EL (cell line): ENCODE measurements at regions not wholly inside any gene's neighbourhood (a gene's known extent, or its start where the extent isn't known, plus 50 kb on each side); places are given as distances from the start of the nearest gene placed in this dataset.

Source experiments
- DNase-seq: peaks from one replicate; pipeline ENCODE4 v3.0.0-alpha.2; 2016

DNA sequence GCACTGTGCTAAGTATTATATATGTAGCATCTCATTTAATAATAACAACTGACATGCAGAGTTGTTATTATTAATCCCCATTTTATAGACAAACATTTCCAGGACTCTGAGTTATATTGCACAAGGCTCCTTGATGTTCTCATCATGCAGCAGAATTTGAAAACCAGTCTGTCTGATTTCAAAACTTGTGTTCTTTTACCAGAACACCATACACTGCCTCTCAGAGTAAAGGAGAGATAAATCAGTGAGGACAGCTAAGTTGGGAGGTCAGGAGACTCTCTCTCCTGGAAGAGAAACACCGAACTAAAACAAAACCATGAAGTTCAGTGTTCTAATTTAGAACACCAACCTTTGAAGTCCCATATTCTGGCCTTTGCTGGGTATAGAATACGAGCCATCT is 92.7 kb upstream of the TNC start:
- no peak for DNase-seq

DNA sequence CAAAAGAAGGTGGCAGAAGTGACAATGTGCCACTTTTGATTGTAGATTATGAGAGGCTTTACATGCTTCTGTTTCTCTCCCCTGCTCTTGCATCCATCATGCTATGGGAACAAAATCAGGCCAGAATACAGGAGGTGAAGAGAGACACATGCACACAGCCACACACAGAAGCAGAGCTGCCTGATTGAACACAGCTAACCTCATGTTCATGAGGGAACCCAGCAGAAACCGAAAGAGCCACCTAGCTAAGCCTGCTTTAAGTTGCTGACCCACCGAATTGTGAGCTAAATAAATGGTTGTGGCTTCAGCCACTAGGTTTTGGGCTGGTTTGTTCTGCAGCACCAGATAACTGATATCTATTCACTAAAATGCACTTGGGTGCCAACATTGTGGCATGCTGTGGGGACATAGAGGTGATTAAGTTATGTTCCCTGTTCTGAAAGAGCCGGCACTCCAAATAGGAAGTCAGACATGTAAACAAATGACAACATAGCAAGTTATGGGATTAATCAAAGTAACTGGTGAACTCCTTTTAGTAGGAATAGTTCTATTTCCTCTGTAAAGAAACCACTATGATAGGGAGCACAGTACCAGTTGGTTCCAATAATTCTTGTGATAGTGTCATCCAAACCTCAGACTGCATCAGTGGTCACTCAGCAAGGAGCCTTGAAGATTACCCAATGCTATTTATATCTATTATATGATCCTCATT is 93.6 kb upstream of the TNC start:
- peak; percentile 66 for DNase-seq

DNA sequence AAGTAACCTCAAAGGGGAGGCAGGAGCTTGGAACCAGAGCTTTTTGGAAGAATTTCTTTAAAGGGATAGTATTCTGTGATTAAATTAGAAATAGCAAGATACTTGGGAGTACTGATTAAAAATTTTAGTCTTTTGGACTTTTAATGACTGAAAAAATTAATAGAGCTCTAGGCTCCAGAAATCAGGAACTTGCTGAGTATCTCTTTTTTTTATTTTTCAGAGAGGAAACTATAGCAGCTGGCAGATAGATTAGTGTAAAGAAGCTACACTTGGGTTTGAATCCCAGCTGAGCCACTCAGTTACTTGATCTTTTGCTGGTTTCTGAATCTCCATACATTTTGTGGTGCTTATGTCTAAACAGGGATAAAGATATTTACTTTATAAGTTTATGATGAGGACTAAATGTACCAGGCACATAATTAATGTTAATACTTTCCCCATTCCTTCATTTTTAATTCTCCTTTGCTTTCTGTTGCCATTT is 94.2 kb upstream of the TNC start:
- no peak for DNase-seq

DNA sequence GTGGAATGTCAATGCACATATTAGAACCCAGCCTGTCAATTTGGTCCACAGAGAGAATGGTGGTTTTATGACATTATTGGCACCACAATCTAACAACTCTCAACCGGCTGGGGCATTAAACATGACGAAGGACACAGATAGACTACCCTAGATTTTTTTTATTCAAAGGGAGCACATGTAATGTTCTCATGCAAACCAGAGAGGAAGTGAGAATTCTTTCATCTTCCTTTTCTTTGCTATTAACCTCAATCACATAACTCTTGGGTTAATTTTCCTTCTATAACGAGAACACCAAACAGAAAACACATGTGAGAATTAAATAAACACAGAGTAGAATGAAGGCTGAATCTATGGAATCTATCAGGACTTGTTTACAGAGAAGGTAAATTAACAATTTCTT is 94.9 kb upstream of the TNC start:
- no peak for DNase-seq

DNA sequence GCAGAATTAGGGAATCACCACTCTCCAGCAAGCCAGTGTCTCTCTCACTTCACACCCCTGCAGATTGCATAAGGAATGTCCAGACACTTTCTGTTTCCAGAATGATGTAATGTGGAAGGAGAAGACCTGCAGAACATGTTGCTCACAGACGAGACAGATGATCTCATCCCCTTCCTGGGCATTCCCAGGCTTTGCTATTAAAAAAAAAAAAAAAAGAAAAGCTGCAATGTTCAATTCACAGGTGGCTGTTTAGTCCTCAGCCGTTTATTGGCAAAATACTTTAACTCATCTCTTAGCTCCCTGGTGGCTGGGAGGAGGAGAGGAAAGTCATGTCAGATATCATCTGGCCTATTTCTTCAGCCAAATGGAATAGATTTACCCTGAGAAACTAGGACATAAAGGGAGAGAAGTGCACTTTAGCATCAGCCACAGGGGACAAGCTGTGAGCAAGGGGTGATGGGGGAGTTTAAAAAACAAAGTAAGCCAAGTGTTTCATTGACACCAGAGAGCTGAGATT is 95.9 kb upstream of the TNC start:
- peak; percentile 89 for DNase-seq

DNA sequence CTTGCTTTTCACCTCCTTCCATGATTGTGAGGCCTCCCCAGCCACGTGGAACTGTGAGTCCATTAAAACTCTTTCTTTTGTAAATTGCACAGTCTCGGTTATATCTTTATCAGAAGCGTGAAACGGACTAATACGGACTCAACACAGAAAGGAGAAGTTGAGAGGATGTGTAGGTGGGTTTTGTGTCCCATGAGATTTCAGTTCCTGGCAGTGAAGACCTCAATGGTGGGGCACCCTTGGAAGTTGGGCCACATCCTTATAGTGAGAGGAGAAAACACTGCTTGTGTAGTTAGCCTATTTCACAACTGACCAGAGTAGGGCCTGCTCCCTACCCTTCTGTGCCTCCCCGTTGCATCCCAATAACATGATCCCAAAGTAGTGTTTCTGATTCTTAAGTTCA is 98.9 kb upstream of the TNC start:
- no peak for DNase-seq

DNA sequence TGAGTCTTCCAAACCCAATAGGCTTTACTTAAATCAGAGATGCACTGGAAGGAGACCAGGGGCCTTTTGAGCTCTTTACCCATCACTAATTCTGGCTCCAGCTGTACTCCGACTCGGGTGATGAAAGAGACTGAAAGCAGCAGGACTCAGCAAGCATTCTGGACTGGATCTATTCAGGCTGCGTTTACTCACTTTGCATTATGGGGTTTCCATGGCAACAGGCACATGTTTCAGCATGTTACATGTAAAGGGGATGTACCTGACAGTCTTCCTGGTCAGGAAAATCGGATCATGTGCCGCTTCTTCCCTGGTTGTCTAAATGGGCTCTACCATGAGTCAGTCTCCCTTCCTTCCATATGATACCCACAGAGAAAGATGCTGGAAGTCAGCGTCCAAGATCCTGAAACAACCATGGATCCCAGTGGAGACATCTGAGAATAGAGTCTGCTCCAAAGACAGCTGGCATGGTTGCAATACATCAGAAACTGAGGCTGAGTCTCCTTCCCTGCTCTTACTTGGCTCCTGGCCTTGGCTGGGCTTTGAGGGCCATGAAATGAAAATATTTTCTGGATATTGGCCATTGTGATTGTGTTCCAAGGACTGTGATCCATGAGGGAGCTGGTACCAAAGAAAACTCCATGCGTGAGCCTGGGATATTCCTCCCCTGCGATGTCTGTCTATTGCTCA is 102.5 kb upstream of the TNC start:
- no peak for DNase-seq

DNA sequence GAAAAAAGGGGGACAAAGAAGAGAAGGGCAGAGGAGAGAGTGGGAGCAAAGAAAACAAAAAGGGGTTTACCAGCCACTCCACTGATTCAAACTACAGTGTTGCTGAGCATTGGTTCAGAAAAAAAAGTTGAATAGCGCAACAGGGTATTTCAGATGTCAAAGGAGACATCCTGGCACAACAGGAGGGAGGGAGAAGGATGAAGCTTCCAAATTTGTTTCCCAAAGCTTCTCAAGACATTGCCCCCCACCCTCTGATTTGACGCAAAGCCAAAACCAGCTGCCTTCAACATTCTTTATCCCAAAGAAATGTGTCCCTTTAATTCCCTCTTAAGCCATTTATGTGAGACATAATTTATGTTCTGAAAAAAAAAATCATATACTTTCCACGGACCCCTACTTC is 105.5 kb upstream of the TNC start:
- DNase-seq = no peak

DNA sequence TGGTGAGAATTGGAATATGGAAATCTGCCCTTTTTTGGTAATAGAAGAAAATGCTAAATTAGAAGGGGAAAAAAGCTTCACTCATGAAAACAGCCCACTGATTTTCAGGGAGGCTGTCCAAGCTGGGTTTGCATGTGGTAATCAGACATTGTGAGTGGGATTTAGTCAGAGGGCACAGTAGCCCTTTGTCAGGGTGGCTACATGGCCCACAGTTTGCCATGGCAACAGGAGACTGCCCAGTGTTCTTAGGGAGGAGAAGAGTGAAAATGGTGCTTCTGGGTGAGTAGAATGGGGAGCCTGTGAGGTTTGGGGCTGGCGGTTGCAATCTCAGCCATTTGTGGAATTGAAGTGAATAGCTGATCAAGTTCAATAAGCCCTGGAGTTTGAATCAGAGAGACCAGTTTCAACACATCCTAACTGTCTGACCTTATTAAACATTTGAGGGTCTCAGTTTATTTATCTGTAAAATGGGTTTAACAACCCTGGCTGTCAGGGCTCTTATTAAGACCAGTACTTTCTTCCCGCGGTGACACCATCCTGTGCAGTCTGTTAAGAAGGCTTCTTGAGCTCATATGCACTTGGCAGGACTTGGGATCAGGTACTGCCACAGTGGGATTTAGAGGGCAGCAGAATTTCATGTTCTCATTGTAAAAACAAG is 107.6 kb upstream of the TNC start:
- no peak for DNase-seq

DNA sequence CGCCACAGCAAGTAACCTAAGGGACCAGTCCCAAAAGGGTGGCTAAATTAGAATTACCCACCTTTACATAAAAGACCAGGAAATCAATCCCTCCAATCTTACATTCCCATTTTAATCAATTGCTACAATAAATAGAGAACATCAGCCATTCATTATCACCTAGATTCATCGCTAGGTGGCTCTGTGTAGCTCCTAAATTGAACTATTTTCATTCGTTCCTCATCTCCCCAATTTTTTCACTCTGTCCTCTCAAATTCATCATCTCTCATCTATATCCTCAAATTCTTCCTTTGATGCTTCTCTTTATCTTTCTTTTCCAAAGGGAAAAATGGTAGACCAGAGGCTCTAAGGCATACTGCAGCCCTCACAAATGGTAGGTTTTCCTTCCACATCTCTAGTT is 108.2 kb upstream of the TNC start:
- no peak for DNase-seq

DNA sequence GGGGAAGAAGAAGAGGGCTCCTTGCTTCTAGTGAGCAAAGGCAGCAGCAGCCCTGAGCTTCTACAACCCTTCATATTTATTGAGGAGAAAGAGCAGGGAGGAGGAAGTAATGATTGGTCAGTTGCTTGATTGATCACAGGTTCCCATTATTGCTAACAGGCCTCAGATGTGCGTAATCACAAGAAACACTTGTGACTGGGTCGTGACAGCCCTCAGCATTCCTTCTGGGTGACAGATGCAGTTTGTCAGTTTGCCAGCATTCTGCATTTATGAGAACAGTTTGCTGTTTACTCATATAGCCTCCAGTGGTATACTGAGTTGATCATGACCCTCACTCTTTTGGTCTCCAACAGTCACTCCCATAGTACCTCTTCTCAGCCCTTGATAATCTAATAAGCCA is 111.5 kb upstream of the TNC start:
- peak; percentile 71 for DNase-seq

DNA sequence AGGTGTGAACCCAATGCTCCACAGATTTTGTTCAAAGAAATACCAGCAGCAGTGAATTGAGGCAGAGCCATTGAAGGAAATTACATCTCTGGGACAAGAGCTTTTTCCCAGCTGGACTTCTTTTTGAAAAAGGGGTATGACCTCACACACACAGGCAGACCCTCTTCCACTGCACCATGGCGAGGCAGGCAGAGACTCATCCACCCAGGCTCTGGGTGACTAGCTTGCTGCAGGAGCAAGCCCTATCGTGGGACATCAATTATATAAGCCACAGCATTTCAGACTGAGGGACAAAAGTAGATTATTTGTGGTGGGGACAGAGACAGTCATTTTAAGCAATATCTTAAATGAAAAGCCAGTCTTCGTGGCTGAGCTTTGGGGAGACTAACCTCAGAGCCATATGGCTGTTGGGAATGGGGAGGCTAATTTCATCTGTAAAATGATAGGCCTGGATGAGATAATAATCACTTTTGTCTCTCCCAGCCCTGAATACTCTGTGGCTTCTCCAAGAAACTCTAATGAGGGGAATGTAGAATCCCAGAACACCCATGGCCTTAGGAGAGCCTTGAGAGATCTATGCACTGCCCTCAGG is 113.1 kb upstream of the TNC start:
- DNase-seq = no peak

DNA sequence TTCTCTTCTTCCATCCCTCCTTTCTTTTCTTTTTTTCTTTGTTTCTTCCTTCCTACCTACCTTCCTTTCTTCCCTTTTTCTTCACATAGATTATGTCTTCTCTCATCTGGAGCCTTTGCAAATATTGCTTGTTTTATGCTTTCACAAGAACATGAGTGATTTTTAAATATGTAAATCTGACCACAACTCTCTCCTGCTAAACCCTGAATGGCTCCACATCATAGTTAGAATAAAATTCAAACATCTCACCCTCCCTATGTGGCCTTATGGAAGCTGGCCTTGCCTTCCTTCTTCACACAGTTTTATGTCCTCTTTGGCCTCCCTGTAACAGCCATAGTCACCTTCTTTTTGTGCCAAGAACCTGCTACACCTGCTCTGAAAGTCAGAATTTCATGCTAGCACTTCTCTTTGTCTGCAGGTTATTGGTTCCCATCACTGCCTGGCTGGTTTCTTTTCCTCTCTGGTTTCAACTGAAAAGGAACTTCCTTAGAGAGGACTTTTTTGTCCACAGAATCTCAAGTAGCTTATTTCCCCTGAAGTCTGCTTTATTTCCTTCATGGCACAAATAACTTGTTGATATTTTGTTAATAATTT is 114.3 kb upstream of the TNC start:
- DNase-seq = no peak

DNA sequence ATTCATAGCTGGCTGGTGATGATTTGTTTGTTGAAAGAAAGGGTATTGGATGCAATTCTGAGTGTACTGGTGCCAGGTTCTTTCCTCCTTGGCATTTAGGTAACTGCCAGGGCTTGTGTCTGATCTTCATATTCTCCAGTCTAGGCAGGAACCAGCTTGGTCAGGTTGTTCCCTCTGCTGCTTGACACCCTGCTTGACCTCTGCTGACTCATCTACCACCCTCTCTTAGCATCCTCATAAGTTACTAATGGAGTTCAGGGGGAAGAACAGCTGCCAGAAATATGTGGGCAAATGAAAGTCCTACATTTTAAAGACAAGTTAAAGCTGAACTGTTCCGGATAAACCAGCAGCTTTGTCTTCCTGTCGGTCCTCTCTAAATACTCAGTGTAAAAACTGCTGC is 116.1 kb upstream of the TNC start:
- peak; percentile 91 for DNase-seq

DNA sequence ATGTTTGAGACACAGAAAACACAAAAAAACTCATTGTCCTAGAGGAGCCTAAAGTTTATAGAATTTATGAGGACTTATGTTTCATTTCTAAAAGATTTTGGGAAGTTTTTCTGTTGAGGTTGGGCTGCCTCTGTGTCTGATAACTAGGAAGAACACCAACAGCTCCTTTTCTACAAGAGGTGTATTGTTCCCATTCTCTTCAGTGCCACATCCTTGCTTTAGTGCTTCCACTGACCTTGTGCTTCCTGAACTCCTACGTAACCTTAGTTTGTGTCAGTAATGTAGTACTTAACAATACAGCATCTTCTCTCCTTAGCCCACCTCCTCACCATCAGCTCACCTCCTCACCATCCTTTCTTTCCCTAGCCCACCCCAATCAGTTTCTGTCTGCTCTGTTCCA is 117.3 kb upstream of the TNC start:
- no peak for DNase-seq

DNA sequence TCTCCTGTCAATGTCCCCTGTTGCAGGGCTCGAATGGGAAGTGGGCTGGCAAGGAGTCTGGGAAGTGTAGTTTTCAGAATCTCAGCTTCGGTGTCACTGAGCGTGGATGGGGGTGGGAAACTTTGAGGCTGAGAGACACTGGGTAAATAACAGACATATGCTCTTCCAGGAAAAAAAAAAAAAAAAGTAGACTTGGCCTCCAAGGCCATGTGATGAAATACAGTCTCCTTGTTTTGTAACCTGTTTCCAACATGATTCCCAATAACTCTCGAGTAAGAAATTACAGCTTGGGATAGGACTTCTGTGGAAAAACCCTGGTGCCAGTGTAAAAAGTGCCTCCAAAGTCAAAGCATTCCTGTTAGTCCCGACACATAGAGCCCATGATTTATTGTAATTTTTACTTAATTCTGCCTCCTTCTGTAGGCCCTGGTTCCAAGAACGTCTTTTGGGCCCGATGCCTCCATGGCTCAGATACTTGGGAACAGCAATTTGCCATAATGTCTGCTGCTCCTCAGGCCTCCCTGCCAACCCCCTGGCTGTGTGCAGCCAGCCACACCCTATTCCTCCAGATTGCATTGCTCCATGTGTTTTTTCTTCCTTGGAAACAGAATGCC is 119.5 kb upstream of the TNC start:
- no peak for DNase-seq

DNA sequence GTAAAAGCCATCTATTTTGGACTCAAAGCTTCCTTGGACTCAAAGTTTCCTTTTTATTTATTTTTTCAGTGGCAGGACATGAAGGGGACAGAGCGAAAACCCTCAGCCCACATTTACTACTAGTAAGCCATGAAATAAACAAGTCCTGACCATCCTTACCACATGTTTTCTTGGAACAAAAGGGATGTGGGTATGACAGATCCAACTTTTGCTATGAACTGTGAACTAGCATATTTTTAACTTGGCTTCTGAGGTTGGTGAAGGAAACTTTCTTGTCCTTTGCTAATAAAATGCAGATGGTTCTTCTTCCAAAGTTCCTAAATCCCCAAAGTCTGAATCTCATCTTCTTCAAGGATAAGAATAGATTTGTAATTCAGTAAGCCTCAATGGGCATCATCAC is 122.7 kb upstream of the TNC start:
- DNase-seq = no peak

DNA sequence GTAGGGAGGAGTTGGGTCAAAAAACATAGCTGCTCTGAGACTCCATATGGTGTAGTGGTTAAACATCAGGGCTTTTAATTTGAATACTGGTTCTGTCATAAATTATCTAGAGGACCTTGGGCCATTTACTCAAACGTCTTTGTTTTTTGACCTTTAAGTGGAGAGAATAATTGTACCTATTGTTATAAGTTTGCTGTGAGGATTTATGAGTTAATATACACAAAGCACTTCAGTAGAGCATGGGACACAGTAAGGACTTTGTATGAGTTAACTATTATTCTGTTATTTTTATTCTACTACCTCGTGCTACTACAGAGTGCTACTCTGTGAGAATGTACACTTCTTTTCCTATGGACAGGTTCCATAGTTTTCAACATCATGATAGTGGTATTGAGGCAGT is 123.7 kb upstream of the TNC start:
- DNase-seq = no peak

DNA sequence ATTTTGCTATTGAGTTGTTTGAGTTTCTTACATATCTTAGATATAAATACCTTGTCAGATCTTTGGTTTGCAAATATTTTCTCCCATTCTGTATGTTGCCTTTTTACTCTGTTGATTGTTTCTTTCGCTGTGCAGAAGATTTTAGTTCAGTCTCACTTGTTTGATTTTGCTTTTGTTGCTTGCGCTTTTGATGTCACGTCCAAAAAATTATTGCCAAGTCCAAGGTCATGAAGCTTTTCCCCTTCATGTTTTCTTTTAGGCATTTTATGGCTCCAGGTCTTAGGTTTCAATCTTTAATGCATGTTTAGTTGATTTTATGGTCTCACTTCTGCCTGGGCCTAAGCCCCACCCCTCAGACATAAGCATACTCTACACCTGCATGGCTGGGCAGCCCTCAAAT is 131.5 kb upstream of the TNC start:
- DNase-seq = no peak

DNA sequence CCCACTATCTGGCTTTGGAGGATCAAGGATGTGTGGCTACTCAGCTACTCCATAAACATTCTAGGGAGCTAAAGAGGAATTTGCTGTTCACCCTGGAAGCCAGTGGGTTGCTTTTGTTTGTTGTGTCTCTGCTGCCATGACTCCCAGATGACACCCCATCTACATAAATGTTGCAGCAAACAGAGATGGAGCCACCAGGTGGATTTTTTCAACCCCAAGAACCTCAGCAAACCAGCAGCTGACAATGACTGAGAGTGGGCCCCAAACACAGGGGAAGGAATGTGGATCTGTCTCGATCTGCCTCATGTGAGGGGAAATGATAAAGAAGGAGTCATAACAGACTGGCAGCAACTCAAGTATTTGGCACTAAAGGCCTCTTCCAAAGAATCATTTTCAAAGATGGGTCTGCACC is 132.7 kb upstream of the TNC start:
- DNase-seq = peak; percentile 94

DNA sequence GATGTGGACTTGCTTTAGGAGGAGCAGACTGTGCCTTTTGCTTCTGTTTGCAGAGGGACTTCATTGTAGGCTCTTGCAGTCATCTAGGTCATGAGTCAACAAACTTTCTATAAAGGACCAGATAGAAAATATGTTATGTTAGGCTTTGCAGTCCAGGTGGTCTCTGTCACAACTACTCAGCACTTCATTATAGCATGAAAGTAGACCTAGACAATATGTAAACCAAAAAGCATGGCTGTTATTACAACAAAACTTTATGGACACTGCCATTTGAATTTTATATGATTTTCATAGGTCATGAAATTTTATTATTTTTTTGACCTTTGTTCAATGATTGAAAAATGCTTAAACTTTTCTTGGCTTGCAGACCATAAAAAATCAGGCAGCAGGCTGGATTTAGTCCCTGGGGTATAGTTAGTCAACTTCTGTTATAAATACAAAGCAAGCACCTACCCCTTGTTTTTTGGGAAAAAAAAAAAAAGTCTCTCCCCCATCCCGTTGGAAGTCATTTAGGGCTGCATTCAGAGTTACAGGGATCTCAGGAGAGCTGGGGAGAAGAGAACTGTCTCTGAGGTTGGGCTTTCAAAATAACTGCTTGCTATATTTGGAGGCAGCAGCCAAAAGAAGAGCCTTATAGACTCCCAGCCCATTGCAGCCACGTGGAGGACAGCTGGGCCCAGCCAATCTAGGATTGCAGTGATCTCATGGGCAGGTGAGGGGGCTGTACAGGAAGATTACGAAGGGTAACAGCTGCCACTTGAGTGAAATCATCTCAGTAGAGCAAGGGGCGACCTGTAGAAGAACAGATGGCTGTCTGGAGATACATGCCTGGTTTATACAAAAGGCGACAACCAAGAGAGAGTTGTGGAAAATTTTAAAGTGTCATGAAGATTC is 136.6 kb upstream of the TNC start:
- DNase-seq = no peak

DNA sequence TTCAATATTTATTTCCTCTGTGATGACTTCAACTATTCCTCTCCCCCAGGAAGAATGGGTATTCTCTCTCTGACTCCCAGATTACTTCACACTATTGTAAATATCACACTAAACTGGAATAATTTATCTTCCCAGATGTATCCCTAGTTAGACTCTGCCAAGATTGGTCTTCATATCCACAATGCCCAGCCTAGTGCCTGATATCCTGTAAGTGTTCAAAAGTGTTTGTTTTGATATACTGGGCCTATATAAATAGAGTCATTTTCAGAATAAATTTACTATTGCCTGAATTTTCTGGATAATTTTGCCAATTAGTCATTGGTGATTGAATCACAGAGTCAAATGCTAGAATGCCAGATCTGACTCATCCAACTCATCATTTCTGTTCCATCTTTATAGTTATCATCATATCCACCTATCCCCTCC is 143.7 kb upstream of the TNC start:
- peak; percentile 76 for DNase-seq
